H9 (cell line): ENCODE measurements at regions not wholly inside any gene's neighbourhood (a gene's known extent, or its start where the extent isn't known, plus 50 kb on each side); places are given as distances from the start of the nearest gene placed in this dataset.
"Not testable (repeated sequence)": the region's sequence is repeated elsewhere in the genome, so short reads cannot be mapped to it uniquely, and the experiment has no call there.

Experiments
- DNase-seq: peaks from one replicate; pipeline ENCODE4 v3.0.0-alpha.2; 2017
- H2AFZ ChIP-seq: one replicate; pipeline ENCODE4 v1.6.1; 2013; ENCODE audit warnings: mild to moderate bottlenecking, low read length, control low read depth, moderate library complexity
- H2AK5ac ChIP-seq: 2 replicates; pipeline ENCODE4 v1.6.1; 2013; ENCODE audit warnings: low read length, control low read depth, mixed read lengths; ENCODE audit not compliant: insufficient read length
- H2BK120ac ChIP-seq: one replicate; pipeline ENCODE4 v1.6.1; 2013; ENCODE audit warnings: low read depth, mild to moderate bottlenecking, low read length, control low read depth, inconsistent platforms; ENCODE audit not compliant: poor library complexity, severe bottlenecking
- H2BK12ac ChIP-seq: 2 replicates; pipeline ENCODE4 v1.6.1; 2013; ENCODE audit warnings: low read length, control low read depth, mixed read lengths, low read depth; ENCODE audit not compliant: insufficient read length
- H2BK15ac ChIP-seq: 2 replicates; pipeline ENCODE4 v1.6.1; 2013; ENCODE audit warnings: low read depth, low read length, control low read depth
- H2BK20ac ChIP-seq: one replicate; pipeline ENCODE4 v1.6.1; 2013; ENCODE audit warnings: low read depth, mild to moderate bottlenecking, low read length, control low read depth, inconsistent platforms; ENCODE audit not compliant: poor library complexity, severe bottlenecking
- H2BK5ac ChIP-seq: 2 replicates; pipeline ENCODE4 v1.6.1; 2013; ENCODE audit warnings: low read length, control low read depth, mixed read lengths; ENCODE audit not compliant: insufficient read length
- H3K14ac ChIP-seq: 2 replicates; pipeline ENCODE4 v1.6.1; 2013; ENCODE audit warnings: low read length, control low read depth; ENCODE audit not compliant: insufficient read depth
- H3K18ac ChIP-seq: 2 replicates; pipeline ENCODE4 v1.6.1; 2013; ENCODE audit warnings: low read depth, mild to moderate bottlenecking, mixed read lengths, low read length, control low read depth; ENCODE audit not compliant: insufficient read length
- H3K23ac ChIP-seq: 2 replicates; pipeline ENCODE4 v1.6.1; 2013; ENCODE audit warnings: low read length, control low read depth, mixed read lengths, low read depth; ENCODE audit not compliant: insufficient read length
- H3K23me2 ChIP-seq: 2 replicates; pipeline ENCODE4 v1.6.1; 2013; ENCODE audit warnings: low read depth, mild to moderate bottlenecking, mixed read lengths, low read length, control low read depth; ENCODE audit not compliant: insufficient read length, poor library complexity, severe bottlenecking
- H3K27ac ChIP-seq: 2 replicates; pipeline ENCODE4 v1.5.1; 2013; ENCODE audit warnings: low read length, control low read depth, mixed read lengths, low read depth; ENCODE audit not compliant: insufficient read length
- H3K27me3 ChIP-seq: 2 replicates; pipeline ENCODE4 v1.6.1; 2013; ENCODE audit warnings: low read length, control low read depth, inconsistent platforms; ENCODE audit not compliant: insufficient read depth
- H3K4ac ChIP-seq: 2 replicates; pipeline ENCODE4 v1.6.1; 2013; ENCODE audit warnings: low read depth, mild to moderate bottlenecking, control low read depth, inconsistent platforms, low read length, moderate library complexity
- H3K4me1 ChIP-seq: 2 replicates; pipeline ENCODE4 v1.6.1; 2013; ENCODE audit warnings: low read length, control low read depth, inconsistent platforms; ENCODE audit not compliant: insufficient read depth
- H3K4me2 ChIP-seq: 2 replicates; pipeline ENCODE4 v1.6.1; 2013; ENCODE audit warnings: low read length, control low read depth, mixed read lengths; ENCODE audit not compliant: insufficient read length, insufficient read depth
- H3K56ac ChIP-seq: 2 replicates; pipeline ENCODE4 v1.6.1; 2013; ENCODE audit warnings: low read depth, mild to moderate bottlenecking, mixed read lengths, low read length, control low read depth; ENCODE audit not compliant: insufficient read length
- H3K79me1 ChIP-seq: 2 replicates; pipeline ENCODE4 v1.6.1; 2013; ENCODE audit warnings: low read depth, mild to moderate bottlenecking, moderate library complexity, low read length, control low read depth, inconsistent platforms; ENCODE audit not compliant: insufficient read depth, poor library complexity, severe bottlenecking
- H3K79me2 ChIP-seq: 2 replicates; pipeline ENCODE4 v1.6.1; 2013; ENCODE audit warnings: low read length, control low read depth, inconsistent platforms; ENCODE audit not compliant: insufficient read depth
- H3K9ac ChIP-seq: 2 replicates; pipeline ENCODE4 v1.6.1; 2013; ENCODE audit warnings: low read length, control low read depth, mixed read lengths; ENCODE audit not compliant: insufficient read length; ENCODE audit errors: extremely low read depth
- H3K9me3 ChIP-seq: one replicate; pipeline ENCODE4 v1.6.1; 2013; ENCODE audit warnings: low read depth, low read length, inconsistent platforms; ENCODE audit not compliant: control insufficient read depth
- H3T11ph ChIP-seq: one replicate; pipeline ENCODE4 v1.6.1; 2013; ENCODE audit warnings: mild to moderate bottlenecking, low read length, control low read depth, inconsistent platforms
- H4K20me1 ChIP-seq: one replicate; pipeline ENCODE4 v1.6.1; 2013; ENCODE audit not compliant: control insufficient read depth, insufficient read length, insufficient read depth
- H4K5ac ChIP-seq: 2 replicates; pipeline ENCODE4 v1.6.1; 2013; ENCODE audit warnings: low read depth, mild to moderate bottlenecking, mixed read lengths, low read length, control low read depth; ENCODE audit not compliant: insufficient read length
- H4K8ac ChIP-seq: replicated peaks from 2 replicates; pipeline ENCODE4 v1.6.1; 2013; ENCODE audit warnings: low read length, control low read depth, mixed read lengths, low read depth; ENCODE audit not compliant: insufficient read length
- H4K91ac ChIP-seq: 2 replicates; pipeline ENCODE4 v1.6.1; 2013; ENCODE audit warnings: low read depth, mild to moderate bottlenecking, moderate library complexity, mixed read lengths, low read length, control low read depth; ENCODE audit not compliant: insufficient read length
- H3K27ac Mint-ChIP-seq, 3 experiments: 2 replicates in 2 of 3; 3 replicates in 1 of 3; pipeline ENCODE4 v1.8.0; 2020 to 2021; ENCODE audit warnings: mixed read lengths in 3 of 3, mild to moderate bottlenecking in 1 of 3, moderate library complexity in 1 of 3
- H3K27me3 Mint-ChIP-seq: 2 replicates; pipeline ENCODE4 v1.8.0; 2021; ENCODE audit warnings: low read depth, mild to moderate bottlenecking, moderate library complexity, mixed read lengths
- H3K36me3 Mint-ChIP-seq, 3 experiments: 2 replicates in 2 of 3; 3 replicates in 1 of 3; pipeline ENCODE4 v1.8.0; 2020 to 2021; ENCODE audit warnings: low read depth in 3 of 3, mixed read lengths in 3 of 3; ENCODE audit not compliant: insufficient read depth in 1 of 3
- H3K4me1 Mint-ChIP-seq, 2 experiments: 2 replicates each; pipeline ENCODE4 v1.8.0; 2020; ENCODE audit warnings: mixed read lengths in 2 of 2
- H3K4me3 Mint-ChIP-seq, 2 experiments: 2 replicates in 1 of 2; 3 replicates in 1 of 2; pipeline ENCODE4 v1.8.0; 2020 to 2021; ENCODE audit warnings: mild to moderate bottlenecking in 2 of 2, mixed read lengths in 2 of 2, moderate library complexity in 1 of 2
- H3K9me3 Mint-ChIP-seq, 2 experiments: 2 replicates in 1 of 2; 3 replicates in 1 of 2; pipeline ENCODE4 v1.8.0; 2020; ENCODE audit warnings: mild to moderate bottlenecking in 2 of 2, mixed read lengths in 2 of 2, moderate library complexity in 1 of 2
- WGBS: extraction: QIAGEN DNeasy Blood & Tissue Kit; methylation state at CpG from one replicate; pipeline ENCODE4 v1.1.7; 2013; ENCODE audit warnings: missing lambda C conversion rate, low lambda C conversion rate, mixed read lengths; ENCODE audit not compliant: insufficient read length; ENCODE audit errors: extremely low coverage; 5-methylcytosine and 5-hydroxymethylcytosine counted together

DNA sequence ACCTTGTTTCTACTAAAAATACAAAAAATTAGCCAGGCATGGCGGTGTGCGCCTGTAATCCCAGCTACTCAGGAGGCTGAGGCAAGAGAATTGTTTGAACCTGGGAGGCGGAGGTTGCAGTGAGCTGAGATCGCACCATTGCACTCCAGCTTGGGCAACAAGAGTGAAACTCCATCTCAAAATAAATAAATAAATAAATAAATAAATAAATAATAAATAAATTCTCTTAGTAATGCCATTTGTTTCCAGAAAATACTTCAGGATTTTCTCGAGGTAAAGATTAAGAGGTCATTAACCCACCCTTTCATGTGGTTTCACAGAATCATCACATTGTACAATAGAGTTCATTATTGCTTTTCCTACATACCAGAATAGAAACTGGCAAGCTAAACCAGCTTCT, 68.5 kb upstream of the JAK1 start:
- H2BK5ac ChIP-seq, H3K4ac ChIP-seq, H3K27me3 ChIP-seq, H2BK15ac ChIP-seq, H3T11ph ChIP-seq, H2AK5ac ChIP-seq, H3K4me1 ChIP-seq, H3K9me3 Mint-ChIP-seq, H3K14ac ChIP-seq, H3K18ac ChIP-seq, H3K79me2 ChIP-seq, H3K4me3 Mint-ChIP-seq, H3K79me1 ChIP-seq, H3K23ac ChIP-seq, H3K9ac ChIP-seq, H2BK120ac ChIP-seq, H4K5ac ChIP-seq, H2AFZ ChIP-seq, H3K4me1 Mint-ChIP-seq, H4K20me1 ChIP-seq, H3K27me3 Mint-ChIP-seq, H4K91ac ChIP-seq, H3K27ac Mint-ChIP-seq, H3K27ac ChIP-seq, DNase-seq, H2BK12ac ChIP-seq, H3K56ac ChIP-seq, H3K9me3 ChIP-seq, H4K8ac ChIP-seq, H3K23me2 ChIP-seq, H3K4me2 ChIP-seq, H2BK20ac ChIP-seq, H3K36me3 Mint-ChIP-seq: not testable (repeated sequence)
- WGBS: no CpG with 5 or more reads among the region's 5 CpGs
